Chondrocyte (in vitro differentiated cells): ENCODE measurements at regions not wholly inside any gene's neighbourhood (a gene's known extent, or its start where the extent isn't known, plus 50 kb on each side); places are given as distances from the start of the nearest gene placed in this dataset.
A peak's percentile ranks its signal among the peaks of the same experiment; 100 is the strongest.
"Not testable (repeated sequence)": the region's sequence is repeated elsewhere in the genome, so short reads cannot be mapped to it uniquely, and the experiment has no call there.

Experiments
- DNase-seq: peaks from one replicate; pipeline ENCODE4 v3.0.0; 2021; ENCODE audit warnings: mixed read lengths, low spot score
- H3K27ac Mint-ChIP-seq: one replicate; pipeline ENCODE4 v1.8.0; 2021; ENCODE audit warnings: mild to moderate bottlenecking, moderate library complexity, mixed read lengths; ENCODE audit not compliant: unreplicated experiment
- H3K27me3 Mint-ChIP-seq: 2 replicates; pipeline ENCODE4 v1.8.0; 2021; ENCODE audit warnings: low read depth, mixed read lengths
- H3K36me3 Mint-ChIP-seq: 2 replicates; pipeline ENCODE4 v1.8.0; 2021; ENCODE audit warnings: low read depth, mixed read lengths
- H3K4me1 Mint-ChIP-seq: 2 replicates; pipeline ENCODE4 v1.8.0; 2021; ENCODE audit warnings: low read depth, mild to moderate bottlenecking, mixed read lengths
- H3K4me3 Mint-ChIP-seq: one replicate; pipeline ENCODE4 v1.8.0; 2021; ENCODE audit warnings: mild to moderate bottlenecking, moderate library complexity, mixed read lengths; ENCODE audit not compliant: unreplicated experiment
- H3K9me3 Mint-ChIP-seq: 2 replicates; pipeline ENCODE4 v1.8.0; 2021; ENCODE audit warnings: low read depth, mixed read lengths
- CTCF ChIP-seq: fragments of 200-600 bp; sonication (generic); IDR thresholded peaks from 2 replicates; pipeline ENCODE4 v1.5.0; 2021; ENCODE audit warnings: antibody characterized with exemption, mild to moderate bottlenecking, moderate library complexity

- no peak for DNase-seq
- Mint-ChIP-seq H3K9me3 (peaks cover 14% of the 10 kb centered on the region), H3K4me1 (peaks cover 17% of the 10 kb centered on the region), H3K36me3 (peaks cover 5% of the 10 kb centered on the region), H3K4me3 (no peak overlapping the region), H3K27me3 (no peaks in the 10 kb centered on the region), H3K27ac (no peak overlapping the region)
- TF ChIP-seq CTCF, result no peak
These were observed 1084.8 kb upstream of the CITED2 start for GRCh38 chr6:140459209-140459608.

GRCh38 chr6:140446241-140446640 lies 1071.8 kb upstream of the CITED2 start:
- Mint-ChIP-seq H3K4me3 (no peak overlapping the region), H3K36me3 (peaks cover 1% of the 10 kb centered on the region), H3K27me3 (no peaks in the 10 kb centered on the region), H3K27ac (no peak overlapping the region), H3K4me1 (peaks cover 11% of the 10 kb centered on the region), H3K9me3 (peaks cover 6% of the 10 kb centered on the region)
- DNase-seq, result no peak
- no peak for TF ChIP-seq CTCF

GRCh38 chr6:140445474-140446004 lies 1071.1 kb upstream of the CITED2 start:
- DNase-seq, result no peak
- Mint-ChIP-seq H3K4me3 (no peak overlapping the region), H3K27ac (no peak overlapping the region), H3K27me3 (no peaks in the 10 kb centered on the region), H3K9me3 (peaks cover 6% of the 10 kb centered on the region), H3K4me1 (peaks cover 18% of the 10 kb centered on the region), H3K36me3 (peaks cover 1% of the 10 kb centered on the region)
- no peak for TF ChIP-seq CTCF

- DNase-seq, H3K27me3 Mint-ChIP-seq, H3K4me3 Mint-ChIP-seq, H3K36me3 Mint-ChIP-seq, H3K9me3 Mint-ChIP-seq, H3K27ac Mint-ChIP-seq: not testable (repeated sequence)
- H3K4me1 Mint-ChIP-seq, result peaks cover 34% of the 10 kb centered on the region
These were observed 1068.7 kb upstream of the CITED2 start for GRCh38 chr6:140443112-140443511.

GRCh38 chr6:140441256-140441655 lies 1066.8 kb upstream of the CITED2 start:
- H3K27me3 Mint-ChIP-seq, result no peaks in the 10 kb centered on the region
- H3K4me1 Mint-ChIP-seq, result peaks cover 51% of the 10 kb centered on the region
- no peak for DNase-seq
- TF ChIP-seq CTCF, result peak; percentile 77
- no peaks in the 10 kb centered on the region for H3K36me3 Mint-ChIP-seq
- no peak overlapping the region for H3K4me3 Mint-ChIP-seq
- H3K27ac Mint-ChIP-seq, result peak overlapping the region; percentile 0
- peaks cover 2% of the 10 kb centered on the region for H3K9me3 Mint-ChIP-seq

- H3K4me1 Mint-ChIP-seq, result peaks cover 58% of the 10 kb centered on the region
- no peak for DNase-seq
- H3K4me3 Mint-ChIP-seq, result no peak overlapping the region
- H3K9me3 Mint-ChIP-seq, result peaks cover 11% of the 10 kb centered on the region
- H3K27ac Mint-ChIP-seq, result peak overlapping the region; percentile 68
- H3K36me3 Mint-ChIP-seq, result no peaks in the 10 kb centered on the region
- TF ChIP-seq CTCF, result no peak
- no peaks in the 10 kb centered on the region for H3K27me3 Mint-ChIP-seq
These were observed 1065.9 kb upstream of the CITED2 start for GRCh38 chr6:140440223-140440835.
